NCI-H510A (cell line): ENCODE measurements at regions not wholly inside any gene's neighbourhood (a gene's known extent, or its start where the extent isn't known, plus 50 kb on each side); places are given as distances from the start of the nearest gene placed in this dataset.

Source experiments
- DNase-seq: peaks from one replicate; lab custom pipeline; 2025; lab: John Stamatoyannopoulos, UW

DNA sequence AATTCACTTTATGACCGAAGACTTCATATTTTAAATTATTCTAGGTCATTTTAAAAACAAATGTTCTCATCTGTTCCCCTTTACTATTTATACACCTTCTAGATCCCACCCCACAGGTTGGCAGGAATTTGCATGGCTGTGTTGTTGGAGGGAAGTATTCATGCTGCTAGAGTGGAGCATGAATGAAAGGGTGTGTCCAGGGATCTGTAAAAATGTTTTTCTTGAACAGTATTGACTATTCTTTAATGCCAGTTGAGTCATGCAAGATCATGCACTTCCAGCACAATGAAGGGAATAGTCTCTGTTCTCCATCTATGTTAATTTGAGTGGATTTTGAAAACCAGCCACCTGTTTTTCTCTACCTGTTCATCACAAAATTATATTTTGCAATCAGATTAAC lies 52.0 kb upstream of the COL3A1 start:
- DNase-seq = no peak
